HFFc6 (cell line): ENCODE measurements at regions not wholly inside any gene's neighbourhood (a gene's known extent, or its start where the extent isn't known, plus 50 kb on each side); places are given as distances from the start of the nearest gene placed in this dataset.

ENCODE experiments used
- DNase-seq: peaks from one replicate; pipeline ENCODE4 v3.0.0-alpha.2; 2018
- H3K27ac Mint-ChIP-seq: 2 replicates; pipeline ENCODE4 v1.8.0; 2020; ENCODE audit warnings: mild to moderate bottlenecking, mixed read lengths
- H3K27me3 Mint-ChIP-seq: 2 replicates; pipeline ENCODE4 v1.8.0; 2021; ENCODE audit warnings: mild to moderate bottlenecking, moderate library complexity, mixed read lengths; ENCODE audit not compliant: insufficient read depth
- H3K36me3 Mint-ChIP-seq: 2 replicates; pipeline ENCODE4 v1.8.0; 2021; ENCODE audit warnings: low read depth, mixed read lengths
- H3K4me1 Mint-ChIP-seq: 2 replicates; pipeline ENCODE4 v1.8.0; 2020; ENCODE audit warnings: low read depth, mixed read lengths
- H3K4me3 Mint-ChIP-seq: 2 replicates; pipeline ENCODE4 v1.8.0; 2020; ENCODE audit warnings: mild to moderate bottlenecking, moderate library complexity, mixed read lengths
- H3K9me3 Mint-ChIP-seq: 2 replicates; pipeline ENCODE4 v1.8.0; 2020; ENCODE audit warnings: mild to moderate bottlenecking, mixed read lengths
- CTCF ChIP-seq: fragments of 200-600 bp; sonication (generic); IDR thresholded peaks from 2 replicates; pipeline ENCODE4 v1.5.0; 2021; ENCODE audit warnings: antibody characterized with exemption, mild to moderate bottlenecking

GRCh38 chr1:201636510-201636971, 97.6 kb downstream of the NAV1 start:
- H3K27me3 Mint-ChIP-seq = peaks cover 2% of the 10 kb centered on the region
- peaks cover 82% of the 10 kb centered on the region for H3K4me1 Mint-ChIP-seq
- H3K4me3 Mint-ChIP-seq = peak overlapping the region; percentile 70
- peak; percentile 82 for DNase-seq
- H3K27ac Mint-ChIP-seq = peak overlapping the region; percentile 97
- TF ChIP-seq CTCF = no peak
- no peaks in the 10 kb centered on the region for H3K9me3 Mint-ChIP-seq
- H3K36me3 Mint-ChIP-seq = peaks cover 39% of the 10 kb centered on the region

- Mint-ChIP-seq H3K27me3 (peaks cover 2% of the 10 kb centered on the region), H3K4me1 (peaks cover 72% of the 10 kb centered on the region), H3K9me3 (no peaks in the 10 kb centered on the region), H3K36me3 (peaks cover 31% of the 10 kb centered on the region), H3K4me3 (no peak overlapping the region; the same call in 1 of the 2 replicates), H3K27ac (peak overlapping the region; percentile 97)
- TF ChIP-seq CTCF = no peak
- DNase-seq = no peak
These were observed 98.6 kb downstream of the NAV1 start for GRCh38 chr1:201637282-201638079.

GRCh38 chr1:201639391-201639790, 100.5 kb downstream of the NAV1 start:
- peaks cover 28% of the 10 kb centered on the region for H3K36me3 Mint-ChIP-seq
- H3K9me3 Mint-ChIP-seq = no peaks in the 10 kb centered on the region
- H3K4me1 Mint-ChIP-seq = peaks cover 63% of the 10 kb centered on the region
- H3K27ac Mint-ChIP-seq = no peak overlapping the region; the same call in 1 of the 2 replicates
- DNase-seq = no peak
- H3K4me3 Mint-ChIP-seq = no peak overlapping the region
- no peak for TF ChIP-seq CTCF
- H3K27me3 Mint-ChIP-seq = peaks cover 2% of the 10 kb centered on the region

- Mint-ChIP-seq H3K4me3 (no peak overlapping the region), H3K27ac (no peak overlapping the region), H3K36me3 (peaks cover 30% of the 10 kb centered on the region), H3K9me3 (no peaks in the 10 kb centered on the region), H3K4me1 (peaks cover 62% of the 10 kb centered on the region), H3K27me3 (peaks cover 2% of the 10 kb centered on the region)
- no peak for DNase-seq
- TF ChIP-seq CTCF = no peak
These were observed 100.9 kb downstream of the NAV1 start for GRCh38 chr1:201639826-201640225.

DNA sequence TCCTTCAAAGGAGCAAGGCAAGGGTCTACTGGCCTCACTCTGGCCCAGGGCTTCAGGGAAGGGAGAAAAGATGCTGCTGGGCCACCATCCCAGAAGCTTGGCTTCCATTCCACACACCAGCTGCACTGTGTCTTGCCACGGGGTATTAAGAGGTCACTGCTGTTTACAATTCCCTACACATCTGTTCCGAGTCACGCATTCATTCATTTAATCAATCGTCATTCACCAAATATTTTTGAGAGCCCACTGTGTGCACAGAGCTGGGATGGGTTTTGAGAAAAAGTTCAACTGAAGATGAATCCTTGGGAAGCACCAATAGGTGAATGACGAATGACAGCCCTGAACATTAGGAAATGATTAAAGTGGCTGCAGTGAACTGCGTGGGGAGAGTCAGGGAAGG, 101.7 kb downstream of the NAV1 start:
- Mint-ChIP-seq H3K36me3 (peaks cover 31% of the 10 kb centered on the region), H3K4me3 (no peak overlapping the region), H3K9me3 (no peaks in the 10 kb centered on the region), H3K27ac (no peak overlapping the region), H3K4me1 (peaks cover 57% of the 10 kb centered on the region), H3K27me3 (peaks cover 2% of the 10 kb centered on the region)
- TF ChIP-seq CTCF = no peak
- DNase-seq = no peak
